K562 (cell line): ENCODE measurements at regions not wholly inside any gene's neighbourhood (a gene's known extent, or its start where the extent isn't known, plus 50 kb on each side); places are given as distances from the start of the nearest gene placed in this dataset.

Experiments used
- ATAC-seq: fragments of 200-7000 bp; cut with Tn5 transposase; 3 replicates; pipeline ENCODE4 v1.9.1; 2020; ENCODE audit warnings: moderate library complexity
- BruUV-seq: library from RNA; stranded (reverse); fragments of 400-500 nt; replicated peaks from 2 replicates; lab custom pipeline; 2021; lab: Mats Ljungman, UMichigan
- CTCF ChIA-PET: fragments of 300-600 bp; formaldehyde crosslinking; extraction: SDS; loops from one replicate; lab custom pipeline; 2021; ENCODE audit warnings: low intra/inter-chr PET ratio; lab: Yijun Ruan, JAX
- POLR2A ChIA-PET: fragments of 300-600, 350-650 bp; sonication (Branson Sonifier 250); formaldehyde crosslinking; extraction: SDS; loops from one replicate; lab custom pipeline; 2021; ENCODE audit warnings: antibody characterized with exemption, inconsistent platforms; lab: Yijun Ruan, JAX
- DNase-seq, 4 experiments: peaks; one replicate each; pipeline versions ENCODE4 v3.0.0 to v3.0.0-alpha.2; 2011 to 2018; ENCODE audit warnings: low spot score in 3 of 4, mixed read lengths in 3 of 4; ENCODE audit errors: extremely low read depth in 1 of 4
- FAIRE-seq: peaks from 2 replicates; lab custom pipeline; 2011; peaks lifted over from hg19 to GRCh38; lab: Jason Lieb, UNC
- H2AFZ ChIP-seq: 2 replicates; pipeline ENCODE4 v1.6.0; 2011; ENCODE audit warnings: low read depth, low read length, control low read depth, inconsistent platforms
- H3K27ac ChIP-seq: fragments of 200-600 bp; 3 replicates; pipeline ENCODE4 v1.8.0; 2011; ENCODE audit warnings: low read depth, mild to moderate bottlenecking, control low read depth, inconsistent platforms, low read length, moderate library complexity, mixed read lengths; ENCODE audit errors: extremely low read depth
- H3K27me3 ChIP-seq, 2 experiments: fragments of 300-600 bp in 1 of 2; 2 replicates in 1 of 2; 3 replicates in 1 of 2; pipeline versions ENCODE4 v1.6.0 to v1.8.0; 2011; ENCODE audit warnings: inconsistent platforms in 2 of 2, low read length in 2 of 2, mild to moderate bottlenecking in 1 of 2, mixed read lengths in 1 of 2, moderate library complexity in 1 of 2; ENCODE audit not compliant: control insufficient read depth in 2 of 2, insufficient read depth in 2 of 2
- H3K36me3 ChIP-seq: fragments of 300-600 bp; 3 replicates; pipeline ENCODE4 v1.8.0; 2011; ENCODE audit warnings: mild to moderate bottlenecking, low read length, inconsistent platforms; ENCODE audit not compliant: control insufficient read depth, insufficient read depth
- H3K4me1 ChIP-seq, 2 experiments: fragments of 200-600 bp in 1 of 2; replicated peaks in 1 of 2; 2 replicates in 1 of 2; 3 replicates in 1 of 2; pipeline versions ENCODE4 v1.5.1 to v1.8.0; 2011; ENCODE audit warnings: inconsistent platforms in 2 of 2, low read length in 2 of 2, mild to moderate bottlenecking in 1 of 2, mixed read lengths in 1 of 2, moderate library complexity in 1 of 2; ENCODE audit not compliant: control insufficient read depth in 2 of 2, insufficient read depth in 2 of 2
- H3K4me2 ChIP-seq: 2 replicates; pipeline ENCODE4 v1.6.1; 2011; ENCODE audit warnings: low read length, control low read depth, inconsistent platforms, mixed read lengths; ENCODE audit not compliant: insufficient read depth
- H3K4me3 ChIP-seq: fragments of 200-600 bp; sonication (generic), shearing (Covaris generic); 2 replicates; pipeline ENCODE4 v1.5.1; 2016; ENCODE audit warnings: control low read depth, inconsistent platforms
- H3K79me2 ChIP-seq: fragments of 200-600 bp; 3 replicates; pipeline ENCODE4 v1.8.0; 2011; ENCODE audit warnings: low read length, inconsistent platforms; ENCODE audit not compliant: control insufficient read depth, insufficient read depth
- H3K9ac ChIP-seq, 2 experiments: 2 replicates each; pipeline versions ENCODE4 v1.6.0 to v1.6.1; 2011; ENCODE audit warnings: low read depth in 2 of 2, low read length in 2 of 2, control low read depth in 1 of 2, inconsistent platforms in 1 of 2, mild to moderate bottlenecking in 1 of 2, mixed read lengths in 1 of 2; ENCODE audit not compliant: insufficient read depth in 1 of 2
- H3K9me1 ChIP-seq: one replicate; pipeline ENCODE4 v1.6.0; 2011; ENCODE audit warnings: inconsistent platforms, mild to moderate bottlenecking, low read length, moderate library complexity; ENCODE audit not compliant: control insufficient read depth, insufficient read depth
- H3K9me3 ChIP-seq: replicated peaks from 2 replicates; pipeline ENCODE4 v1.5.1; 2011; ENCODE audit warnings: low read depth, low read length, inconsistent platforms; ENCODE audit not compliant: control insufficient read depth, insufficient read depth
- H4K20me1 ChIP-seq: replicated peaks from 2 replicates; pipeline ENCODE4 v1.6.1; 2011; ENCODE audit warnings: low read length, inconsistent platforms, mixed read lengths; ENCODE audit not compliant: control insufficient read depth, insufficient read depth
- HMG20A ChIP-seq: fragments of 450-650 bp; formaldehyde crosslinking; conservative IDR thresholded peaks from 2 replicates; pipeline ENCODE4 v1.4.0; 2020; ENCODE audit warnings: mild to moderate bottlenecking, mixed read lengths
- POLR2AphosphoS5 ChIP-seq: IDR thresholded peaks from 2 replicates; pipeline ENCODE4 v1.6.1; 2011; ENCODE audit warnings: mild to moderate bottlenecking, low read depth, low read length, moderate library complexity; ENCODE audit not compliant: control insufficient read depth, insufficient read depth
- RAD21 ChIP-seq, 2 experiments: fragments of 250-450 bp in 1 of 2; fragments of 450-650 bp in 1 of 2; sonication (Bioruptor Pico) in 1 of 2; formaldehyde crosslinking in 1 of 2; IDR thresholded peaks in 1 of 2; conservative IDR thresholded peaks in 1 of 2; 2 replicates each; pipeline versions ENCODE4 v1.4.0 to v1.8.0; 2020 to 2022; ENCODE audit warnings: mild to moderate bottlenecking in 2 of 2, moderate library complexity in 1 of 2
- SMC3 ChIP-seq: conservative IDR thresholded peaks from 2 replicates; pipeline ENCODE4 v1.6.1; 2011; ENCODE audit warnings: low read depth, low read length, improper control_type of control experiment; ENCODE audit not compliant: insufficient read depth
- STAG1 ChIP-seq: sonication (generic); formaldehyde crosslinking; IDR thresholded peaks from 2 replicates; pipeline ENCODE4 v1.5.0; 2020; ENCODE audit warnings: missing genetic modification reagents, borderline replicate concordance
- WGBS: fragments of 100-300 bp; shearing (Covaris generic); methylation state at CpG from one replicate; pipeline ENCODE4 v1.1.6; 2016; ENCODE audit warnings: low coverage, mixed read lengths; ENCODE audit not compliant: insufficient coverage; ENCODE audit errors: missing lambda C conversion rate; 5-methylcytosine and 5-hydroxymethylcytosine counted together
- in situ Hi-C: fragments of 300-500 bp; cut with MboI; formaldehyde crosslinking; loops from 4 replicates; pipeline ENCODE4 v1.15.0; 2018; ENCODE audit warnings: inconsistent platforms, mixed read lengths
- intact Hi-C: fragments of 100-400 bp; cut with micrococcal nuclease; formaldehyde crosslinking; loops from 2 replicates; pipeline ENCODE4 v1.14.2; 2022
- TF ChIP-seq, protein P1 (sequence below): fragments of 450-650 bp; formaldehyde crosslinking; IDR thresholded peaks from 2 replicates; pipeline ENCODE4 v1.4.0; 2020; ENCODE audit warnings: mild to moderate bottlenecking, moderate library complexity
- TF ChIP-seq, protein P2 (sequence below), 2 experiments: fragments of 450-650 bp; formaldehyde crosslinking in 1 of 2; IDR thresholded peaks; 2 replicates each; pipeline versions ENCODE4 v1.4.0 to v1.6.1; 2014 to 2020; ENCODE audit warnings: mild to moderate bottlenecking in 2 of 2, borderline replicate concordance in 1 of 2, low read depth in 1 of 2
- TF ChIP-seq, protein P3 (sequence below), 3 experiments: IDR thresholded peaks in 2 of 3; conservative IDR thresholded peaks in 1 of 3; 2 replicates each; pipeline ENCODE4 v1.5.1; 2011 to 2012; ENCODE audit warnings: low read length in 3 of 3, mild to moderate bottlenecking in 3 of 3, control low read depth in 2 of 3, improper control_type of control experiment in 1 of 3, inconsistent platforms in 1 of 3, low read depth in 1 of 3, mixed read lengths in 1 of 3, moderate library complexity in 1 of 3; ENCODE audit not compliant: insufficient read depth in 2 of 3

DNA sequence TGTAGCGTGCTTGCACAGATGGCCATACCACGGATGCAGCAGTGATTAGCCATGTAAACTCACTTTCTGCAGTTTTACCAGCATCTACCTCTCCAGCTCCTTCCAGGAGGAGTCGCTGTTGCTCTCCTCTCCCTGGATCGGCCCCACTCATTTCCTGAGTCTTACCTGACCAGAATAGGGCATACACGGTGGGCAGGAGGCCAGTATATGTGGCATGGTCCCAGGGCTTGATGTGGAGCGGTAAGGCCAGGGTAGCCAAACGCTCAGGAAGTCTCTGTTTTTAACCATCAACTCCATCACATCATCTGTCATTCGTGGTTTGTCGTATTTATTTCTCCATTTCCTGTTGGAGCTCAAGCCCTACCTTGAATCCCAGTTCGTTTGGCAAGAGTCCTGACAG is 163.4 kb upstream of the USP24 start:
- peak; percentile 89 for FAIRE-seq
- ChIA-PET CTCF (interaction anchor here (1.4 kb wide), 1 partner anchor 105 kb away, joined by 6 read pairs; no protein-coding TSS in a partner anchor), POLR2A (interaction anchor here (0.5 to 1.3 kb wide), 3 partner anchors 15 to 1211 kb away, joined by 3 to 4 read pairs (median 3); no protein-coding TSS in a partner anchor)
- TF ChIP-seq SMC3, result peak; percentile 71
- TF ChIP-seq HMG20A, result no peak
- TF ChIP-seq, protein P1, sequence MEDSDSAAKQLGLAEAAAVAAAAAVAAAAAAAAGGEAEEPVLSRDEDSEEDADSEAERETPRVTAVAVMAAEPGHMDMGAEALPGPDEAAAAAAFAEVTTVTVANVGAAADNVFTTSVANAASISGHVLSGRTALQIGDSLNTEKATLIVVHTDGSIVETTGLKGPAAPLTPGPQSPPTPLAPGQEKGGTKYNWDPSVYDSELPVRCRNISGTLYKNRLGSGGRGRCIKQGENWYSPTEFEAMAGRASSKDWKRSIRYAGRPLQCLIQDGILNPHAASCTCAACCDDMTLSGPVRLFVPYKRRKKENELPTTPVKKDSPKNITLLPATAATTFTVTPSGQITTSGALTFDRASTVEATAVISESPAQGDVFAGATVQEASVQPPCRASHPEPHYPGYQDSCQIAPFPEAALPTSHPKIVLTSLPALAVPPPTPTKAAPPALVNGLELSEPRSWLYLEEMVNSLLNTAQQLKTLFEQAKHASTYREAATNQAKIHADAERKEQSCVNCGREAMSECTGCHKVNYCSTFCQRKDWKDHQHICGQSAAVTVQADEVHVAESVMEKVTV (CRISPR knock-in tag), result peak; percentile 64
- TF ChIP-seq, protein P2, sequence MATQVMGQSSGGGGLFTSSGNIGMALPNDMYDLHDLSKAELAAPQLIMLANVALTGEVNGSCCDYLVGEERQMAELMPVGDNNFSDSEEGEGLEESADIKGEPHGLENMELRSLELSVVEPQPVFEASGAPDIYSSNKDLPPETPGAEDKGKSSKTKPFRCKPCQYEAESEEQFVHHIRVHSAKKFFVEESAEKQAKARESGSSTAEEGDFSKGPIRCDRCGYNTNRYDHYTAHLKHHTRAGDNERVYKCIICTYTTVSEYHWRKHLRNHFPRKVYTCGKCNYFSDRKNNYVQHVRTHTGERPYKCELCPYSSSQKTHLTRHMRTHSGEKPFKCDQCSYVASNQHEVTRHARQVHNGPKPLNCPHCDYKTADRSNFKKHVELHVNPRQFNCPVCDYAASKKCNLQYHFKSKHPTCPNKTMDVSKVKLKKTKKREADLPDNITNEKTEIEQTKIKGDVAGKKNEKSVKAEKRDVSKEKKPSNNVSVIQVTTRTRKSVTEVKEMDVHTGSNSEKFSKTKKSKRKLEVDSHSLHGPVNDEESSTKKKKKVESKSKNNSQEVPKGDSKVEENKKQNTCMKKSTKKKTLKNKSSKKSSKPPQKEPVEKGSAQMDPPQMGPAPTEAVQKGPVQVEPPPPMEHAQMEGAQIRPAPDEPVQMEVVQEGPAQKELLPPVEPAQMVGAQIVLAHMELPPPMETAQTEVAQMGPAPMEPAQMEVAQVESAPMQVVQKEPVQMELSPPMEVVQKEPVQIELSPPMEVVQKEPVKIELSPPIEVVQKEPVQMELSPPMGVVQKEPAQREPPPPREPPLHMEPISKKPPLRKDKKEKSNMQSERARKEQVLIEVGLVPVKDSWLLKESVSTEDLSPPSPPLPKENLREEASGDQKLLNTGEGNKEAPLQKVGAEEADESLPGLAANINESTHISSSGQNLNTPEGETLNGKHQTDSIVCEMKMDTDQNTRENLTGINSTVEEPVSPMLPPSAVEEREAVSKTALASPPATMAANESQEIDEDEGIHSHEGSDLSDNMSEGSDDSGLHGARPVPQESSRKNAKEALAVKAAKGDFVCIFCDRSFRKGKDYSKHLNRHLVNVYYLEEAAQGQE (IDR thresholded peaks at IDR 0.05; ENCODE audit: borderline replicate concordance), result peak; percentile 74
- TF ChIP-seq, protein P2 (CRISPR knock-in tag; IDR thresholded peaks at IDR 0.05; ENCODE audit: low read depth), result no peak
- TF ChIP-seq STAG1 (CRISPR knock-in tag), result peak; percentile 40; the same call in 1 of the 2 replicates
- TF ChIP-seq RAD21 (CRISPR knock-in tag; conservative IDR thresholded peaks at IDR 0.05 in 1 of 2, IDR thresholded peaks at IDR 0.05 in 1 of 2), result peak; percentile 80 to 87
- TF ChIP-seq, protein P3, sequence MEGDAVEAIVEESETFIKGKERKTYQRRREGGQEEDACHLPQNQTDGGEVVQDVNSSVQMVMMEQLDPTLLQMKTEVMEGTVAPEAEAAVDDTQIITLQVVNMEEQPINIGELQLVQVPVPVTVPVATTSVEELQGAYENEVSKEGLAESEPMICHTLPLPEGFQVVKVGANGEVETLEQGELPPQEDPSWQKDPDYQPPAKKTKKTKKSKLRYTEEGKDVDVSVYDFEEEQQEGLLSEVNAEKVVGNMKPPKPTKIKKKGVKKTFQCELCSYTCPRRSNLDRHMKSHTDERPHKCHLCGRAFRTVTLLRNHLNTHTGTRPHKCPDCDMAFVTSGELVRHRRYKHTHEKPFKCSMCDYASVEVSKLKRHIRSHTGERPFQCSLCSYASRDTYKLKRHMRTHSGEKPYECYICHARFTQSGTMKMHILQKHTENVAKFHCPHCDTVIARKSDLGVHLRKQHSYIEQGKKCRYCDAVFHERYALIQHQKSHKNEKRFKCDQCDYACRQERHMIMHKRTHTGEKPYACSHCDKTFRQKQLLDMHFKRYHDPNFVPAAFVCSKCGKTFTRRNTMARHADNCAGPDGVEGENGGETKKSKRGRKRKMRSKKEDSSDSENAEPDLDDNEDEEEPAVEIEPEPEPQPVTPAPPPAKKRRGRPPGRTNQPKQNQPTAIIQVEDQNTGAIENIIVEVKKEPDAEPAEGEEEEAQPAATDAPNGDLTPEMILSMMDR (IDR thresholded peaks at IDR 0.05 in 2 of 3, conservative IDR thresholded peaks at IDR 0.05 in 1 of 3; ENCODE audit: insufficient read depth in 2 of 3, low read depth in 1 of 3, low read length in 3 of 3), result peak; percentile 70 to 84 (median 82)
- no peak for TF ChIP-seq POLR2AphosphoS5
- no peak overlapping the region for H3K4me2 ChIP-seq
- H3K9me3 ChIP-seq, result no peaks in the 10 kb centered on the region
- no peaks in the 10 kb centered on the region for H3K9me1 ChIP-seq
- no peak overlapping the region for H3K4me3 ChIP-seq
- H3K9ac ChIP-seq, result no peak overlapping the region
- DNase-seq, result peak; percentile 37 to 52 (median 46)
- no peaks in the 10 kb centered on the region for H3K4me1 ChIP-seq
- H3K36me3 ChIP-seq, result no peaks in the 10 kb centered on the region
- no peaks in the 10 kb centered on the region for H3K79me2 ChIP-seq
- in situ Hi-C loops (loop anchor here (10.0 to 25.0 kb wide), 2 partner anchors 106 to 1209 kb away; partner anchors contain the start of gene PLPP3), intact Hi-C loops (loop anchor here (1.0 to 5.0 kb wide), 3 partner anchors 105 to 1444 kb away; no protein-coding TSS in a partner anchor)
- peak; percentile 91 for ATAC-seq
- 4% methylated on average over 10 of the region's 10 CpGs for WGBS
- BruUV-seq, result no TSS peak
- no peak overlapping the region for H3K27ac ChIP-seq
- no peak overlapping the region for H2AFZ ChIP-seq
- no peaks in the 10 kb centered on the region; the same call in 1 of the 2 replicates for H4K20me1 ChIP-seq
- H3K27me3 ChIP-seq, result peaks cover 0 to 2% of the 10 kb centered on the region in 2 experiments; a peak in 1 of 5 replicates
